Right lobe of liver (tissue), 4 donors: ENCODE measurements at regions not wholly inside any gene's neighbourhood (a gene's known extent, or its start where the extent isn't known, plus 50 kb on each side); places are given as distances from the start of the nearest gene placed in this dataset.

ENCODE experiments used
- POLR2A ChIP-seq: fragments of 450-650 bp; IDR thresholded peaks from one replicate; pipeline ENCODE4 v1.6.1; 2017; ENCODE audit warnings: antibody characterized with exemption, mild to moderate bottlenecking
- TF ChIP-seq, protein P1 (sequence below), 4 donors: fragments of 200-600 bp in 3 of 4; fragments of 450-650 bp in 1 of 4; IDR thresholded peaks; one replicate each; pipeline versions ENCODE4 v1.5.1 to v1.8.0; 2016 to 2022; ENCODE audit warnings: antibody characterized with exemption in 4 of 4, mild to moderate bottlenecking in 2 of 4
- donor health status: DM: no; HTN: no; CAD: no.
- donor health status: DM: no; HTN: no; CAD: no.
- donor health status: DM: no; HTN: yes; CAD: no.

DNA sequence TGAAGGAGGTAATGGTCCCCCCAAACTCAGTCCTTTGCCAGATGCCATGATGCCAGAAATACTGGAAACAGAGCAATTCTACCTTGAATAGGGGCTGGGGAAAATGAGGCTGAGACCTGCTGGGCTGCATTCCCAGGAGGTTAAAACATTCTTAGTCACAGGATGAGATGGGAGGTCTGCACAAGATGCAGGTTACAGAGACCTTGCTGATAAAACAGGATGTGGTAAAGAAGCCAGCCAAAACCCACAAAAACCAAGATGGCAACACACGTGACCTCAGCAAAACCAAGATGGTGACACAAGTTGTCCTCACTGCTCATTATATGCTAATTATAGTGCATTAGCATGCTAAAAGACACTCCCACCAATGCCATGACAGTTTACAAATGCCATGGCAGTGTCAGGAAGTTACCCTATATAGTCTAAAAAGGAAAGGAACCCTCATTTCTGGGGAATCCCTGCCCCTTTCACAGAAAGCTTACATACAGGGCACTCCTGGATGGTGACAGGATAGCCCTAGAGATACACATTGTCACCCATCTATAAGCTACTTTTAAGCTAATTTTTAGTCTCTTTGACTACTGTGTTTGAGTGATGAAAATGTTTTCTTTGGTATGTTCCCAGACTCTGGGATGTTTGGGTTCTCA, 979.7 kb downstream of the TBC1D32 start:
- no peak for TF ChIP-seq POLR2A
- TF ChIP-seq, protein P1, sequence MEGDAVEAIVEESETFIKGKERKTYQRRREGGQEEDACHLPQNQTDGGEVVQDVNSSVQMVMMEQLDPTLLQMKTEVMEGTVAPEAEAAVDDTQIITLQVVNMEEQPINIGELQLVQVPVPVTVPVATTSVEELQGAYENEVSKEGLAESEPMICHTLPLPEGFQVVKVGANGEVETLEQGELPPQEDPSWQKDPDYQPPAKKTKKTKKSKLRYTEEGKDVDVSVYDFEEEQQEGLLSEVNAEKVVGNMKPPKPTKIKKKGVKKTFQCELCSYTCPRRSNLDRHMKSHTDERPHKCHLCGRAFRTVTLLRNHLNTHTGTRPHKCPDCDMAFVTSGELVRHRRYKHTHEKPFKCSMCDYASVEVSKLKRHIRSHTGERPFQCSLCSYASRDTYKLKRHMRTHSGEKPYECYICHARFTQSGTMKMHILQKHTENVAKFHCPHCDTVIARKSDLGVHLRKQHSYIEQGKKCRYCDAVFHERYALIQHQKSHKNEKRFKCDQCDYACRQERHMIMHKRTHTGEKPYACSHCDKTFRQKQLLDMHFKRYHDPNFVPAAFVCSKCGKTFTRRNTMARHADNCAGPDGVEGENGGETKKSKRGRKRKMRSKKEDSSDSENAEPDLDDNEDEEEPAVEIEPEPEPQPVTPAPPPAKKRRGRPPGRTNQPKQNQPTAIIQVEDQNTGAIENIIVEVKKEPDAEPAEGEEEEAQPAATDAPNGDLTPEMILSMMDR (IDR thresholded peaks at IDR 0.05): no peak
